HL-60 (cell line): ENCODE measurements at regions not wholly inside any gene's neighbourhood (a gene's known extent, or its start where the extent isn't known, plus 50 kb on each side); places are given as distances from the start of the nearest gene placed in this dataset.

Source experiments
- DNase-seq, 2 experiments: peaks; one replicate each; pipeline ENCODE4 v3.0.0-alpha.2; 2010 to 2020; ENCODE audit warnings: low read depth in 1 of 2, low spot score in 1 of 2
- H3K27ac ChIP-seq: fragments of 250-450 bp; sonication (Bioruptor Pico); replicated peaks from 2 replicates; pipeline ENCODE4 v1.5.1; 2020; ENCODE audit warnings: mild to moderate bottlenecking, moderate library complexity
- H3K27me3 ChIP-seq: fragments of 250-450 bp; sonication (Bioruptor Pico); 2 replicates; pipeline ENCODE4 v1.5.1; 2021; ENCODE audit warnings: mild to moderate bottlenecking, moderate library complexity; ENCODE audit not compliant: insufficient read depth, poor library complexity, severe bottlenecking
- H3K4me3 ChIP-seq: replicated peaks from 2 replicates; pipeline ENCODE4 v1.5.1; 2011; ENCODE audit warnings: mild to moderate bottlenecking, control low read depth, low read length; ENCODE audit not compliant: insufficient read depth
- GABPA ChIP-seq: IDR thresholded peaks from 2 replicates; pipeline ENCODE4 v1.6.1; 2012; ENCODE audit warnings: low read depth
- POLR2AphosphoS5 ChIP-seq: IDR thresholded peaks from 2 replicates; pipeline ENCODE4 v1.6.1; 2012; ENCODE audit warnings: low read depth
- SPI1 ChIP-seq: IDR thresholded peaks from 2 replicates; pipeline ENCODE4 v1.6.1; 2012; ENCODE audit warnings: low read depth, mild to moderate bottlenecking, borderline replicate concordance
- TF ChIP-seq, protein P1 (sequence below): IDR thresholded peaks from one replicate; pipeline ENCODE4 v1.5.1; 2011; ENCODE audit warnings: low read length, control low read depth, inconsistent platforms; ENCODE audit not compliant: insufficient read depth
- TF ChIP-seq, protein P2 (sequence below): IDR thresholded peaks from 2 replicates; pipeline ENCODE4 v1.6.1; 2012; ENCODE audit warnings: low read depth; ENCODE audit not compliant: insufficient replicate concordance

DNA sequence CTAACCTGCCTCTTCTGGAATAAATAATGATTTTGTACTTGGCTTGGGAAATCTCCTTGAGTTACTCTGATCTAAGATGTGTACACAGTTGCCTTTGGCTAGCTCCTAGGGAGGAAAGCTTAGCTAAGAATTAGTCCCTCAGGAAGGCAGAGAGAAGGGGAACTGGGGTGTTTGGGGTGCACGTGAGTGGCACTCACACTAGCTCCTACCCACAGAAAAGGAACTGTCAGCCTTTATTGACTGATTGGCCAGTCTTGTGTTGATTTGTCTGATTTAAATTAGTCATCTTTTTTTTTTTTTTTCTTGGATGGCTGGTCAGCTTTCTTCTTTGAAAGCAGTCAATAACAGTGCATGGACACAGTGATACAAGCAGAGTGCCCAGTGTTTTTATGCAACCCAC lies 107.7 kb downstream of the DMRT2 start:
- DNase-seq: no peak
- Histone ChIP-seq H3K27ac (no peak overlapping the region), H3K27me3 (no peaks in the 10 kb centered on the region), H3K4me3 (no peak overlapping the region)
- no peak for TF ChIP-seq SPI1
- no peak for TF ChIP-seq POLR2AphosphoS5
- TF ChIP-seq, protein P1, sequence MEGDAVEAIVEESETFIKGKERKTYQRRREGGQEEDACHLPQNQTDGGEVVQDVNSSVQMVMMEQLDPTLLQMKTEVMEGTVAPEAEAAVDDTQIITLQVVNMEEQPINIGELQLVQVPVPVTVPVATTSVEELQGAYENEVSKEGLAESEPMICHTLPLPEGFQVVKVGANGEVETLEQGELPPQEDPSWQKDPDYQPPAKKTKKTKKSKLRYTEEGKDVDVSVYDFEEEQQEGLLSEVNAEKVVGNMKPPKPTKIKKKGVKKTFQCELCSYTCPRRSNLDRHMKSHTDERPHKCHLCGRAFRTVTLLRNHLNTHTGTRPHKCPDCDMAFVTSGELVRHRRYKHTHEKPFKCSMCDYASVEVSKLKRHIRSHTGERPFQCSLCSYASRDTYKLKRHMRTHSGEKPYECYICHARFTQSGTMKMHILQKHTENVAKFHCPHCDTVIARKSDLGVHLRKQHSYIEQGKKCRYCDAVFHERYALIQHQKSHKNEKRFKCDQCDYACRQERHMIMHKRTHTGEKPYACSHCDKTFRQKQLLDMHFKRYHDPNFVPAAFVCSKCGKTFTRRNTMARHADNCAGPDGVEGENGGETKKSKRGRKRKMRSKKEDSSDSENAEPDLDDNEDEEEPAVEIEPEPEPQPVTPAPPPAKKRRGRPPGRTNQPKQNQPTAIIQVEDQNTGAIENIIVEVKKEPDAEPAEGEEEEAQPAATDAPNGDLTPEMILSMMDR: no peak
- TF ChIP-seq GABPA: no peak
- TF ChIP-seq, protein P2, sequence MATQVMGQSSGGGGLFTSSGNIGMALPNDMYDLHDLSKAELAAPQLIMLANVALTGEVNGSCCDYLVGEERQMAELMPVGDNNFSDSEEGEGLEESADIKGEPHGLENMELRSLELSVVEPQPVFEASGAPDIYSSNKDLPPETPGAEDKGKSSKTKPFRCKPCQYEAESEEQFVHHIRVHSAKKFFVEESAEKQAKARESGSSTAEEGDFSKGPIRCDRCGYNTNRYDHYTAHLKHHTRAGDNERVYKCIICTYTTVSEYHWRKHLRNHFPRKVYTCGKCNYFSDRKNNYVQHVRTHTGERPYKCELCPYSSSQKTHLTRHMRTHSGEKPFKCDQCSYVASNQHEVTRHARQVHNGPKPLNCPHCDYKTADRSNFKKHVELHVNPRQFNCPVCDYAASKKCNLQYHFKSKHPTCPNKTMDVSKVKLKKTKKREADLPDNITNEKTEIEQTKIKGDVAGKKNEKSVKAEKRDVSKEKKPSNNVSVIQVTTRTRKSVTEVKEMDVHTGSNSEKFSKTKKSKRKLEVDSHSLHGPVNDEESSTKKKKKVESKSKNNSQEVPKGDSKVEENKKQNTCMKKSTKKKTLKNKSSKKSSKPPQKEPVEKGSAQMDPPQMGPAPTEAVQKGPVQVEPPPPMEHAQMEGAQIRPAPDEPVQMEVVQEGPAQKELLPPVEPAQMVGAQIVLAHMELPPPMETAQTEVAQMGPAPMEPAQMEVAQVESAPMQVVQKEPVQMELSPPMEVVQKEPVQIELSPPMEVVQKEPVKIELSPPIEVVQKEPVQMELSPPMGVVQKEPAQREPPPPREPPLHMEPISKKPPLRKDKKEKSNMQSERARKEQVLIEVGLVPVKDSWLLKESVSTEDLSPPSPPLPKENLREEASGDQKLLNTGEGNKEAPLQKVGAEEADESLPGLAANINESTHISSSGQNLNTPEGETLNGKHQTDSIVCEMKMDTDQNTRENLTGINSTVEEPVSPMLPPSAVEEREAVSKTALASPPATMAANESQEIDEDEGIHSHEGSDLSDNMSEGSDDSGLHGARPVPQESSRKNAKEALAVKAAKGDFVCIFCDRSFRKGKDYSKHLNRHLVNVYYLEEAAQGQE: no peak

DNA sequence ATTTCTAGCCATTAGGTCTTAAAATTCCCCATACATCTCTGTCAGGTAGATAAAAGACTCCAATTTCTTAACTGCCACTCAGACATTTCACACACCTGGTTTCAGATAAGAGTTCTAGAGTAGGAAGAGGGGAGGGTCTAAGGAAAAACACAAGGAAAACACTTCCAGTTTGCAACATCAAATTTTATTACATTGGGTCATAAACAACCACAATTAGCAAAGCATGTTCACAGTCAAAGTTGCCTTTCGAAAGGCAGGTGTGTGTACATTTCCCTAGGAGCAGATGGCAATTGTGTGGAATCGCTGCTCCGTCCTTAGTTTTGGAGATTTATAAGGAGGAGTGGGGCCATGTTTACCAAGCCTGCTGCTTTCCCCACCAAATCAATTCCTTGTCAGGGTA lies 120.8 kb downstream of the DMRT2 start:
- Histone ChIP-seq H3K27me3 (no peaks in the 10 kb centered on the region), H3K4me3 (no peak overlapping the region), H3K27ac (no peak overlapping the region)
- TF ChIP-seq, protein P1: no peak
- no peak for TF ChIP-seq GABPA
- no peak for TF ChIP-seq SPI1
- TF ChIP-seq, protein P2: no peak
- no peak for TF ChIP-seq POLR2AphosphoS5
- DNase-seq: no peak

DNA sequence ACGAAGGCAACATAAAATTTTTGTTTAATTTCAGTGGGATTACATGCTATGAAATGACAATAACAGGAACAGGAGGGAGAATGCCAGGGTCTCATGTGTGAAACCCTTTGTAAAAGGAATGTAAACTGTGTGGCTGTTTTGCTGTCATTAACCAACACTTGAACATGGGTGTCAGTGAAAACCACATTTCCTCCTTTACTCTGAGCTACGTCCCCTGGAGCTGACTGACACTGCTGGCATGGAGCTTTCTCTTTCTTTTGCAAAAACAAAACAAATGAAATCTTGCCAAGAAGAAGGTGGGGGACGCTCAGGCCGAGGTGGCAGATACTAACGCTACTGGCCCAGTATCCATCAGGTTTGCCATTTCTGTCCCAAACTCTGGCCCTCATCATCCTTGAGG lies 121.4 kb downstream of the DMRT2 start:
- H3K27ac ChIP-seq: no peak overlapping the region
- DNase-seq: no peak
- H3K4me3 ChIP-seq: no peak overlapping the region
- no peaks in the 10 kb centered on the region for H3K27me3 ChIP-seq
- TF ChIP-seq SPI1: no peak

DNA sequence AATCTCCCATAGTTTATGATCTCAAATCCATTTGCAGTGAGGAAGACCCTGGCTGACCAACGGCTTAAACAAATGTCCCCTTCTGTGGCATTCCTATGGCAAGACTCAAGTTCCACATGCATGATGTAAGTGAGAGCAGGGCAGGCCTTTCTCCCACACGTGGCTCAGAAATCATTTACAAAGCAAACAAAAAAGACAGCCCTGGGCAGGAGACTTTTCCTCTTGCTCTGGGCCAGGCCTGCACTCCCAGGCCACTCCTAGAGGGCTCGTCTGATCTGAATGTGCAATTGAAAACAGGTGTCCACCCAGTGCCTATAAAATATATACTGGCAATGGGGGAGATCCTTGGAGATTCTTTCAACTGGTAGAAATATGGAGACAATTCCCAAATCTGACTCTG lies 123.1 kb downstream of the DMRT2 start:
- TF ChIP-seq GABPA: no peak
- TF ChIP-seq, protein P2: no peak
- TF ChIP-seq SPI1: no peak
- no peak for TF ChIP-seq POLR2AphosphoS5
- TF ChIP-seq, protein P1: no peak
- H3K27me3 ChIP-seq: no peaks in the 10 kb centered on the region
- no peak overlapping the region for H3K4me3 ChIP-seq
- no peak for DNase-seq
- no peak overlapping the region for H3K27ac ChIP-seq
